ENCODE measurements at regions not wholly inside any gene's neighbourhood (a gene's known extent, or its start where the extent isn't known, plus 50 kb on each side); places are given as distances from the start of the nearest gene placed in this dataset.

DNA sequence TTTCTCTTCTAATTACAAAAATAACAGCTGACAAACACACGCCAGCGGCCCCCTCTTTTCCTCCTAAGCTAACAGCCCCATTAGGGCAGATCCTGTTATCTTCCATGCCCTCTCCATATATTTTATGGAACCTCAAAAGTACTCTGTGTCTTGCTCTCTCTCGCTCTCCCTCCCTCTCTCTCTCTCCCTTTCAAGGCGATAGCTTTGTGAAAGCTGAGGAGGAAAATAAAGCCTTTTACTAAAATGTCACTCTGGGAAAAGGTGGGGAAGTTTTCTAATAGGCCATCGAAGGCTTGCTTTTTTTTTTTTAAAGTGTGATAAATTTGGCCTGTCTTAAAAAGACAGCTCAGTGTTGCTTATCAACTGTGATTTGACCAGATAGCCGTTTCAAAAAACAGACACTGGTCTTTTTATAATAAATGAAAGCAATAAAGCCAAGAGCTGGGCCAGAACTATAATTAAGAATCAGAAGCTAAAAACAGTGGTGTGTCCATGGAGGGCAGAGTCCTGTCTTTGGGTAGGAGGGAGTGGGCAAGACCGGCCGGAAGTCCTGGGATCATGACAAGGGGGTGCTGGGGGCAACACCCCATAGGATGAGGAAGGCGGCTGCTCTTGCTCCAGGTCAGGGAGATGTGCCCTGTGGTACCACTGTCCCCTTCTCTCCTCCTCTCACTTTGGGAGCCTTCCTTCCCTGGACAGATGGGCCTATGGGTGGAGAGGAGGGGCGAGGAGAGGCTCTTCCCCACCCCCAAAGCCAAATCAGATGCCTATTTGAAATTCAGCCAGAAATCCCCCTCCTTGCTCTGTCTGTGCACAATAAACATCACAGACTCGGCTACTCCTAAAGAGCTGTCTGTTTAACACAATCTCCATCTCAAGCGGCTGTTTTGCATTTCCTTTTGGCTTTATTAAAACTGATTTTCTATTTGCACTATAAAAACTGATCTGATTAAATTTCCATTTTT lies 267.2 kb downstream of the BUD13 start:
- DNase-seq (ENCODE audit: low read depth) = no peak

DNA sequence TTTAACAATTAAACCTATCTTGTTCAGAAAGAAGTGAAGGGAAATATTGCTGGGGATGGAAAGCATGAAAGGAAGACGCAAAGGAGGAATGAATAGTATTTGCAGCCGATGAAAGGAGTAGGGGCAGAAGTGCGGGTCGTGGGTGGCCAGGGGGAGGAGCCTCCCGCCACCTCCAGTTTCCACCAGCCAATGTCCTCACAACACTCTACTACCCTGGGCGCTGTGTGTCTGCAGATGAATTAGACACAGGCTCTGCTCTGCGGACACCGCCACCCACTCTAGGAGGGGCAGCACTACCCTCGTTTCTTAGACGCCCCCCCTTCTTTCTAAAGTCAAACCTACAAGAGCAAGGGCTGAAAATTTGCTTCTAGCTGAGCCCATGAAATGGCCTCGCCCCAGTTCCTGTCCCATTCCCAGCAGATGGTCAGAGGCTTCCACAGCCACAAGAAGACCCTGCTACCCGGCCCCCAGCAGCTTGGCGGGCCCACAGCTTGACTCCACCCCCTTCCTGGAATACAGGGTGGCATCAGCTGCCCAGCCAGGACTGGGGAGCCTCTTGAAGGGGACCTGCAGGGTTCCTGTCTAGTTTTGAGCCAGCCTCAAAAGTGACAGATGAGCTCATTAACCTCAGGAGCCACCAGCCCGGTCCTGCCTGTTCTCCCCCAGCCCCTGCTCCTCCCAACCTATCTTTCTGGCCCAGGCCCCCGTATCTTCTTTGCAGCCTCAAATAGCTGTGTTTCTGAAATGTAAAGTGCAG lies 268.1 kb downstream of the BUD13 start:
- no peak for DNase-seq (ENCODE audit: low read depth)

DNA sequence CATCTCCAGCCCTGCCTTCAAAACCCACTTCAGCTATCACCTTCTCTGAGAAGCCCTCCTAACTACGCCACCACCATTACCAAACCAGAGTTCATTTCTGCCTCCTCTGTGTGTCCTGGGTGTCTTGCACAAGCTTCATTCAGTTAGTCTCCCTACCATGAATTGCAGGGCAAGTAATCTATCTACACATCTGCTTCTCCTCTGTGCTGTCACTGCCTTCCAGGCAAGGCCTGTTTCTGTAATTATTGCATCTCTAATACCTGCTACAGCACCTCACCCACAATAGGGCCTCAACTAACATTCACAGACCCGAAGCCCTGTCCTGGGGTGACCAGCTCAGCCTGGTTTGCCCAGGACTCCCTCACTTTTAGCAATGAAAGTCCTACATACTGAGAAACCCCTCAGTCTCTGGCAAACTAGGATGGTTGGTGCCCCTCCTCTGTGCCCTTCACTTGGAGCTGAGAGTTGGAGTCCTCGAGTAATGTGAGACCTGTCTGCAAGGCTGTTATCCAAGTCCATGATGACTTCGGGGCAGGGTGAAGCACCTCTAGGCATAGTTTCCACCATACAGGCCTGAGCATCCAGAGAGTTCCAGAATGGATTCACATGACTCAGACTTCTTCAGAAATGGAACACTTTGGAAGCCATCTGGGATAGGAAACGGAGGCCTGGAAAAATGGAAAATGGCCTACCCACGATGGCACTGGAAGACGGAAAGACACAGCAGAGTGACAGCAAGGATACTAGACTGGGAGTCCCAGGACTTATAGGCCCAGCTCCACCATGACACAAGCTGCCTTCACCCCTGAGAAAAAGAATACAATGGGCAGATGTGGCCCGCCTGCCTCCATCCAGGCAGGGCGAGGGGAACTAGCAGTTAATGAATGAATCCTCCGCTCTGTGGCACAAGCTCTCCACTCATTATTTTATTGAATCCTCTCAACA lies 269.3 kb downstream of the BUD13 start:
- DNase-seq (ENCODE audit: low read depth) = no peak

DNA sequence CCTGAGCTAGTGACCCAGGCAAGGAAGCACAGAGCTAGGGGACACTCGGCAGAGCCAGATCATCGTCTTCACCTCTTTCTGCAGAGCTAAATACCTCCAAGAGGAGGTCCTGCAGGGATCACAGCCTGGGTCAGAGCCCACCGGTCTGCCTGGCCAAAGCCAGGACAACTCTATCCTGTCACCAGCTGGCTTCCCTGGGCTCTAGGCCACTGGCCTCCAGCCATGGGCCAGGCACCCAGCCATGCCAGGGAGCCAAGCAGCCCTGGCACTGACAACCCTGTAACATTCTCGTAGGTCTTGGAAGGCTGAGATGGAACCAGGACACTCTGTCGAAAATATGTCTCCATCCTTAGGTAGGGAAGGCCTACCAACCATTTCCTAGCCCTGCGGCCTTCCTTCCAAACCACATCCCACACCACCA lies 270.1 kb downstream of the BUD13 start:
- DNase-seq (ENCODE audit: low read depth) = no peak

DNA sequence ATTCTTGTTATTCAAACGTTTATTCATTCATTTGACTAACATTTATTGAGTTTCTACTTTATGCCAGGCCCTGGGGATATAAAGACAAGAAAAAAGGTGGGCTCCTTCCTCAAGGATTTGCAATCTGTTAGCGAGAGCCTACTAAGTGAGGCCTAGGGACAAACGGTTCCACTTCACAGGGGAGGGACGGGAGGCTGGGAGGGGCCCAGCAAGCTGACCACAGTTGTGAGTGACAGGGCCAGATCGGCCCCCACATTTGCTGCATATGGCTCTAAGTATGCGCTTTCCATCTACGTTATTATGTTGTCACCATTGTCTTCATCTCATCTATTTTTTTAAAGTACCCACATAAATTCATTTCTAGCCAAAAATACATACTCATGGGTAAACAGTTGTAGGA lies 271.1 kb downstream of the BUD13 start:
- DNase-seq (ENCODE audit: low read depth) = no peak

DNA sequence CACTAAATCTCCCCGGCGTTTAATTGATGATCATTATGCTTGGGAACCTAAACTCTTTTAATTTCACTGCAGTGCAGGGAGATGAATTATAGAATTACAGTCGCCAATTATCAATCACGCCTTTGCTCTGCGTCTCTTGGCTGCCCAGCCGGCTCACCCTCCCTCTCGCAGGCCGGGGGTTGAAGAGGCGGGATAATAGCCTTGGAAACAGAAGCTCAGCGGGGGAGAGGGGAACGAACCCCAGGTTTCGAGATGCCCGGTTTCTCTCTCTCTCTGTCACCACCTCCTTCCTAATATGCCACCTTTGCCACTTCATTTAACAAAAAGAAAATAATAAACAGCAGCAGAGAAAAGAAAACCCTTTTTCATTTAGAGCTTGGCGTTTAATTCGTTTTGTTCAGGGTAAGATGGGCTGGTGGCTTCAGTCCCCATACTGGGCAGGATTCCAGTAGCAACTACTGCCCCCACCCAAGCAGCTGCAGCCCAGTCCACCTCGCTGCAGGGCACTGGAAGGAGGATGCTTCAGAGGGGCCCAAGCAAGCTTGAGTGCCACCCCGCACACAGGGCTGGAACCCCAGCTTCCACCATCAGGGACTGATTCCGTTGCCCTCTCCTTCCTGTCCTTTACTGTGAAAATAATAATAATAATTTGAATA lies 271.7 kb downstream of the BUD13 start:
- no peak for DNase-seq (ENCODE audit: low read depth)

DNA sequence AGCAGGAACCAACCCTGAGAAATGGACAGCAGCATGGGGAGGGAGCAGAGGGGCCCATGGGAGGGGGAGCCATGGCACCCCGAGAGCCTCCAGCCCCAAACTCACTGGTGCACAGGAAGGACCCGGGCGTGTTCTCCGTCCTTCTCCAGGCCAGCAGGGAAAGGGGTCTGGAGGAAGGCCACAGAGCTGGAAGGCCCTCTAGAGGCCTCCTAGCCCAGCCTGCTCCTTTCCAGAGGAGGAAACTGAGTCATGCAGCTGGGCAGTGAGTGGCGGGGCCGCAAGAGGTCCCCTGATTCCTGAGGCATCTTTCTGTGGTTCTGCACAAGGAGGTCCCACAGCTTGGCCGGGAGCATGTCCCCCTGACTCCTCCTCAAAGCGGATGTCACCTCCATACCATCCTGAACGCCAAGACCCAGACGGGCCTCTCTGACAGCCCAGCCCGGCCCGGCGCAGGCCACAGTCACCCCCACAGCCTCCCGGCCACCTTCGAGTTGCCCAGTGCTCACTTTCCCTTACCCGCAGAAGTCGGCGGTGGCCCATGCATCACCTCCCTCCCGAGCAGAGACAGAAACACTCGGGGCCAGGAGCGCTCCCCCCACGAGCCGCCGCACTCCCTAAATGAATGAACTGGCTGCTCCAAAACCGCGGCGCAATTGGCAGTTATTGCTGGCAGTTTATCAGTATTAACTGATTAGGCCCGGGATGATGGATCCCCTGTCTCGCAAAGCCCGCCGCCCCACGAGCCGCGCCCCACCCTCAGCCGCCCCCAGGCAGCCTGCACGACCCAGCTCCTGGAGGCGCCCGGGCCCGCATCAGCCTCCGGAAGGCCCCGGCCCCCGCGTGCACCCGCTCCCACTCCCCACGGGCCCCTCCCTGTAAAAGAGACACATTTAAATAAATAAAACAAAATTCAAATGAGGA lies 272.5 kb downstream of the BUD13 start:
- DNase-seq (ENCODE audit: low read depth) = no peak

DNA sequence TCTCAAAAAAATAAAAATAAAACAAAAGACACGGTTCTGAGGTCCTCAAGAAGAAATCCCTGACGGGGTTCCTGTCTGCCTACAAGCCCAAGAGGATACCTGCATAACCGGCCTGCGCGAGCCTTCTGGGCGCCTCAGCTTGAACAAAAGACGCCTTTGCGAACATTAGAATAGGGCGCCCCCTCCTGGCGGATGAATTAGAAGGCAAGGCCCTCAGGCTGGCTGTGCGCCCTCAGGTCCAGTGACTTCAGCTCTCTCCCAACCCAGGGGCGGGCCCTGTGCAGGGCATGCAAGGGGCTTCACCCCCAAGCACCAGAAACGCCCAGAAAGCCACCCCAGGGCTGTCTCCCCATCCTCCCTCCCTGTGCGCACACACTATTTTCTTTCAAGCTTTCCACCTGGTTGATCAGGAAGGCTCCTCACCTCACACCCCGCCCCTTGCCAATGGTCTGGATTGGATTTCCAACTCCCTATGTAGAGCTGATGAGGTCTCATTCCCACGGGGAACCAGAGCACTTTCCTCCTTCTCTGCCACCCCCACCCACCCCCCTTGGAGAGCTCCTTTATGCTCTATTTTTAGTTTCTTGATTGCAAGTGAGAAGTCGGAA lies 273.3 kb downstream of the BUD13 start:
- DNase-seq (ENCODE audit: low read depth) = peak; percentile 28

DNA sequence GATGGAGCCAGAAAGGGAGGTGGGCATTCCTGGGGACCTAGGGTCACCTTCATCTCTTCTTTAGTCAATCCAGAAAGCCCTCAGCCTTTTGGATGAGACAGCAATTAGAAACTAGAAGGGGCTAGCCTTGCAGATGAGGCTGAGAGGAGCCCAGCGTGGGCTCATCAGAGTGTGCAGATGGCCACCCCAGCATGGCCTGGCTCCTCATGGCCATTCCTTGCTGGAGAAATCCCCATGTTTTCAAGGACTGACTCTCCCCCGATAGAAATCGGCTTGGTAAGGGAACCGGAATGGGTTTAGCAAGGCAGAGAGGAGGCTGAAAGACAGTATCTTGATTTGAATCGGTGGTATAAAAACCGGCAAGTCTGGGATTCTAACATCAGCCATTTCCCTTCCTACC lies 274.6 kb downstream of the BUD13 start:
- no peak for DNase-seq (ENCODE audit: low read depth)

DNA sequence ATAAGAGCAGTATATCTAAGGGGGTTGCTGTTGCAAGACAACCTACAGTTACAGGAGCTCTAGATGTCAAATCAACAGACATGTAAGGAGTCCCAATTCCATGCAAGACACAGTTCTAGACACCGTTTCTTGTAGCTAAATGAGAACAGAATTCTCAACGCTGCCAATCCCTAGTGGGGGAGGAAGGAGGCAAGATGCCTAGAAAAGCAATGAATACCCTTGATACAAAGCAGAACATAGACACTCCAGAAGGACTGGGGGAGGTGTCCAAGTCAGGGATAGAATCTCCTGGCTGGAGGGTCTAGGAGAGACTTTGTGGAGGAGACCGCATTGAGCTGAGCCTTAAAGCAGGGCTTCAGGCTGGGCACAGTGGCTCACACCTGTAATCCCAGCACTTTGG lies 280.2 kb downstream of the BUD13 start:
- no peak for DNase-seq (ENCODE audit: low read depth)

DNA sequence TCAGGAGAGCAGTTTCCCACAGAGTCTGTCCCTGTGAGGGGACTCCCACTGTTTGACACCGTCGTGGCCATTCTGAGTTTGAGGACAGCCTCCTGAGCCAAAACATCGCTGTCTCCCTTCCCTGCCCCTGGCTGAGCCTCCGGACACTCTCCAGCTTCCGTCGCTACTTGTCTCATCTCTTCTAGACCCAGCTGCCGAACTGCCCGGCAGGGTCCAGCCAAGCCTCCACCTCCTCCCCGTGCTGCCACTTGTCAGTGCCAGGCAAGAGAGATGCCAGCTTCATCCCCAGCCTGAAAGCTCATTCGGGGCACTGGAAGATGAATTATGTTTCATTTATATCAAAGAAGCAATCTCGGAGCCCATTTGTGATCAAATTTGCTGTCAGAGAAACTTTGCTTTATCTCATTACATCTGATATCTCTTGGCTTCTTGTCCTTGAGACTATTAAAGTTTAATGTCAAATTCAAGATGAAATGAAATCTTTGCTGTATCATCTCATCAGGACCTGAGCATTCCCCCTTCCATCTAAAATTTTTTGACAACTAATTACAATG lies 283.9 kb downstream of the BUD13 start:
- DNase-seq (ENCODE audit: low read depth) = no peak

DNA sequence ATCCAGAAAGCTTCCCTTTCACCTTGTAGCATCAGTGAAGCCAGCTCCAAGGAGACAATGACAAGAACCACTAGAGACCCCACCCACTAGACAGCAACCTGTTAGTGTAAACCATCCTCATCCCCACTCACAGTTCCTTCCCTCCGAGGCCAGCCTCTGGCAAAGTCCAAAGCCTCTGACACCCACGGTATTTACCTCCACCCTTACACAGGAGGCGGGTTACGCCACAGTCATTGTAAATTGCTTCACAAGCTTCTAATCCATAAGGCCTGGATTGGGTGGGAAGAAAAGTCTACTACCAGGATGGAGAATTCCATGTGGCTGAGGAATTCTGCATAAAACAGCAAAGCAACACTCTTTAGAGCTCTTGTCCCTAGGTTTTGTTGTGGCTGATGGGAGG lies 287.4 kb downstream of the BUD13 start:
- DNase-seq (ENCODE audit: low read depth) = no peak

DNA sequence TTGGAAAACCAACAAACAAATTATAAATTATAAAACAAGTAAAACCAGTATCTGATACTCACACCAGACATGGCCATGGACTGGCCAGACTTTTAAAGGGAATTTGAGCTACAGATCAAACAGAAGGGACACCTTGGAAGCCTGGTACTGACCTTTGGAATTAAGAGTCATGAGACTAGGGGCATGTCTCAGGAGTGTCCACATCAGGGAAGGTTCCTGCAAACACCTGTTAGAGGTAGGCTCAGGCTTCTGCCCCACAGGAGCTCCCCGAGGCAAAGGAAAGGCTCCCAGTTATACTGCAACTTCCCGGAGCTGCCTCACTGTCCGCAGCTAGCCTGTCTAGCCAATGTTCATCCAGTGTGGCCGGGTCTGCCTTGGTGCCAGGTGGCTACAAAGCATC lies 290.1 kb downstream of the BUD13 start:
- no peak for DNase-seq (ENCODE audit: low read depth)

DNA sequence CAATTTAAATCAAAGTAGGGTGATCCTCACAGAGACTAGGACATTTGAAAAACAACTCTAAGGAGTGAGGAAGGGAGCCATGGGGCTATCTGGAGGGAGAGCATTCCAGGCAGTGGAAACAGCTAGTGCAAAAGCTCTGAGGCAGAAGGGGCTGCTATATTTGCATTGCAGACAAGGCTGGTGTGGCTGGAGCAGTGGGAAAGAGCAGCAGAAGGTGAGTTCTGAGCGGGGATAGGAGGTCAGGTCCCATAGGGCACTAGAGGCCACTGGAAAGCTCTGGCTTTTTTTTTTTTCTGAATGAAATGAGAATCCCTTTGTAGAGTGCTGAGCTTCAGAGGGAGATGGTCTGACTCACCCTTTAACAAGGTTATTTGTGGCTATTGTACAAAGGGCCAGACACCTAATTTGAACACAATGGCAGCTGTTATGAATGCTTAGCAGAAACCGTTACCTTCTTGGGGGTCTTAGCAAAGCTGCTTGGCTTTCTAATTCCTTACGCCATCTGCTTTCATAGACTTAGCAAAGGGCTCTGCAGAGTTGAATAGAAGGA lies 291.6 kb downstream of the BUD13 start:
- DNase-seq (ENCODE audit: low read depth) = no peak

DNA sequence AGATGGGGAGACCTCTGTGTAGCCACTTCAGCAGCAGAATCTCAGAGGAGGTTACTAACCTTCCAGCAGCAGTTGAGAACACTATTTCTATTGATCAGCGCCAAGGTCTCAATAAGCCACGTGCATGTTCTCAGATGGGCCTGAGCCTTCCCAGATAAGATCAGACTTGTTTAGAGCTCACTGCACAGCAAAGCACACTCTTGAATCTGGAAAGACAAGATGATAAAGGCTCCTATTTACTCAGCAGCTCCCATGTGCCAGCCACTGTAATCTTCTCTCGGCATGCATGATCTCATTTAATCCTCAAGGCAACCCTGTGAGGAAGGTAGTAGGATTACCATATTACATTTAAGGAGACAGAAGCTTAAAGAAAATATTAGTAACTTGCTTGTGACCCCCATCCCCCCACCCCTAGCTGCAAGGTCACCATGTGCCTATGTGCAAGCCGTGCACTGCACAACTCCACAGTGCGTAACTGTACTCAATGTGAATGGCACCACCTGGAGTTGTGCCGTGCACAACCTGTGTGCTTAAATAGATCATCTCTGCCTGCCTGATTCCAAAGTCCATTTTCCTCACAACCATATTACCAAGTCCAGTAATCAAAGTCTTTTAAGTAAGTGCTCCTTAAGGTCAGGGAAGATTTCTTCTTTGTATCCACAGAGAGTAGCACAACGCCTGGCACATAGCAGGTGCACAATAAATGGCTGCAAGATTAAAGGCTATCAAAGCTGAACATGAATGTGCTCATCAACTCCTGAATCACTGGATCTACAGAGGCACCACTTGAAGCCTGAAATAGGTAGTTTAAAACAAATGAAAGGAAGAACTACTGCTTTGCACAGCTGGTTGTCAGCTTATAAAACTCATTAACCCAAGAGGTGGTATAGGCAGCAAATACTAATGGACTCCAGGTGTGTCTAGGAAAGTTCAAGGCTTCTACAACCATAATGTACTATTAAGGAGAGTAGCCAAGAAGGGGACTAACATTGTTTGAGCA lies 293.8 kb downstream of the BUD13 start:
- no peak for DNase-seq (ENCODE audit: low read depth)

DNA sequence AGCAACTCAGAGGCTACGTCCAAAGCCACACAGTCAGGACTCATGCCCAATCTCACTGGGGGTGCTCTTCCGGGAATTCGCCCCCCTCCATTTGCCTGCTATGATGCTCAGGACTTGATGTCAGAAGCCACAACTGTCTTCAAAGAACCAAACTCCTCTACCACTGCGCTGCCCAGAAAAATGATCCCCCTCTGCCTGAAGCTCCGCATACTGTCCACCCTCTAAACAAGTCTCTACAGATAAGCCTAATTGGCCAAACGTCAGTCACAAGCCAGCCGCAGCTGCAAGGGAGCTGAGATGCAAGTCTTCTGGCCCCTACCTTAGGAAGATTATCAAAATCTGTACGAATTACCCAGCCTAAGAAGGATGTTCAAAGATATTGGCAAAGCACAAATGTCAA lies 294.6 kb downstream of the BUD13 start:
- DNase-seq (ENCODE audit: low read depth) = no peak

DNA sequence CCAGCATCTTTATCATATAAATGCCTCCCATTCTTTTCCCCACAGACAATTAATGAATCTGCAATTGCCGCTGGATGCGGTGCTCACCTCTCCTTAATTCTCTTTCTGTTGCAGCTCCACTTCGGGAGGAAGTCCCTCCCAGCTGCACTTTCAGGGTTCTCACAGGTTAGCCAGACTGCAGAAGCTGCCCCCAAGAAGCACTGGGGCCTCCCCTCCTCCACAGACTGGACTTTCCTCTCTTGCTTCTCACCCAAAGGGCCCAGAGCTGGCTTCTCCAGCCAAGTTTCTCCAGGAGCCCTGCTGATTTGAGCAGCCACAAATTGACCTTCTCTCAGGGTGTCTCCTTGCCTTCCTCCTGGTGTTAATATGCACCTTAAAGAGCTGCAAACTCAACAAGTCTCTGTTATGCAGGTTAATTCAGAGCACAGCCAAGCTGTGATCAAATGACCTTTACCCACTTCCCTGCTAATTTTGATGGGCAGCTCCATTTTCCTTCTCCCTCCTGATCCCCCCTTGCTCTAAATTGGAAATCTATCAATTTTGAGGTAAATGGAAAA lies 298.9 kb downstream of the BUD13 start:
- DNase-seq (ENCODE audit: low read depth) = no peak
